Smooth muscle cell (in vitro differentiated cells): ENCODE measurements at regions not wholly inside any gene's neighbourhood (a gene's known extent, or its start where the extent isn't known, plus 50 kb on each side); places are given as distances from the start of the nearest gene placed in this dataset.

ENCODE experiments used
- DNase-seq: peaks from one replicate; lab custom pipeline; 2025; ENCODE audit not compliant: unreplicated experiment; lab: John Stamatoyannopoulos, UW
- H2AFZ ChIP-seq: fragments of 200-600 bp; sonication (generic); 2 replicates; pipeline ENCODE4 v1.6.0; 2016; ENCODE audit warnings: antibody characterized with exemption, low read depth, mild to moderate bottlenecking
- H3F3A ChIP-seq: fragments of 200-600 bp; sonication (generic); 2 replicates; pipeline ENCODE4 v1.6.0; 2017; ENCODE audit warnings: antibody characterized with exemption, low read depth
- H3K27ac ChIP-seq: fragments of 200-600 bp; sonication (generic); 2 replicates; pipeline ENCODE4 v1.5.1; 2016; ENCODE audit warnings: low read depth, mild to moderate bottlenecking
- H3K27me3 ChIP-seq: fragments of 200-600 bp; sonication (generic); 2 replicates; pipeline ENCODE4 v1.6.1; 2016; ENCODE audit warnings: low read depth, mild to moderate bottlenecking
- H3K36me3 ChIP-seq: fragments of 200-600 bp; sonication (generic); 2 replicates; pipeline ENCODE4 v1.5.1; 2016; ENCODE audit warnings: low read depth
- H3K4me1 ChIP-seq: fragments of 200-600 bp; sonication (generic); 2 replicates; pipeline ENCODE4 v1.5.1; 2016; ENCODE audit warnings: low read depth
- H3K4me2 ChIP-seq: fragments of 200-600 bp; sonication (generic); 2 replicates; pipeline ENCODE4 v1.6.0; 2016; ENCODE audit warnings: mild to moderate bottlenecking
- H3K4me3 ChIP-seq: fragments of 200-600 bp; sonication (generic); 2 replicates; pipeline ENCODE4 v1.5.1; 2016; ENCODE audit warnings: mild to moderate bottlenecking
- H3K79me2 ChIP-seq: fragments of 200-600 bp; sonication (generic); 2 replicates; pipeline ENCODE4 v1.6.0; 2016; ENCODE audit warnings: low read depth, mild to moderate bottlenecking
- H3K9ac ChIP-seq: fragments of 200-600 bp; sonication (generic); 2 replicates; pipeline ENCODE4 v1.6.0; 2016; ENCODE audit warnings: low read depth
- H3K9me3 ChIP-seq: fragments of 200-600 bp; sonication (generic); replicated peaks from 2 replicates; pipeline ENCODE4 v1.5.1; 2016; ENCODE audit warnings: low read depth
- H4K20me1 ChIP-seq: fragments of 200-600 bp; sonication (generic); 2 replicates; pipeline ENCODE4 v1.6.0; 2016; ENCODE audit warnings: low read depth
- CTCF ChIP-seq: fragments of 200-600 bp; sonication (generic); IDR thresholded peaks from 2 replicates; pipeline ENCODE4 v1.5.1; 2017; ENCODE audit warnings: borderline replicate concordance, mild to moderate bottlenecking, antibody characterized with exemption; ENCODE audit not compliant: insufficient read depth, poor library complexity, severe bottlenecking
- WGBS: methylation state at CpG from one replicate; pipeline ENCODE4 v1.1.7; 2016; ENCODE audit warnings: low lambda C conversion rate; 5-methylcytosine and 5-hydroxymethylcytosine counted together

DNA sequence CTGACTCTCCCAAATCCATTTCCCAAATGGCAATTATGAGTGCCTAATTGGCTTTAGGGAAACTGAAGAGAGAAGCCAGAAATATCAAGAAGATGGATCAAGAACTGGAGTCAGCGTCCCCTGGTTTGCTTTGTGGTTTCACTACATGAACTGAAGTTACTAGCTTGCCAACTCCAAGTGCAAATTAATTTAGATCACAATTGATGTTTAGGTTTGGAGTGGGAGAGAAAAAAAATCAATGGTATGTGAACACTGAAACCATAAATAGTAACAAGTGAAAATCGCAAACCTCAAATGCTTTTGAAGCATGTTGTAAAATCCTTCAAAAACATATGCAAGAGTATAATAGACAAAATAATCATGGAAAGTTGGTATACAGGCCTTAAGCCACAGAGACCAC lies 1528.6 kb upstream of the SLC10A2 start:
- Histone ChIP-seq H3K27ac (no peak overlapping the region), H3K4me3 (no peak overlapping the region), H3K4me2 (no peak overlapping the region), H3K4me1 (no peaks in the 10 kb centered on the region), H3F3A (no peaks in the 10 kb centered on the region), H3K36me3 (no peaks in the 10 kb centered on the region), H3K27me3 (no peaks in the 10 kb centered on the region), H3K79me2 (no peaks in the 10 kb centered on the region), H3K9ac (no peak overlapping the region), H2AFZ (no peak overlapping the region), H4K20me1 (no peaks in the 10 kb centered on the region), H3K9me3 (no peaks in the 10 kb centered on the region)
- no peak for TF ChIP-seq CTCF
- no peak for DNase-seq
- 98% methylated on average over 2 of the region's 2 CpGs for WGBS

GRCh38 chr13:104593693-104594092 lies 1527.5 kb upstream of the SLC10A2 start:
- no peaks in the 10 kb centered on the region for H3K9me3 ChIP-seq
- no peaks in the 10 kb centered on the region for H3K4me1 ChIP-seq
- H2AFZ ChIP-seq = no peak overlapping the region
- WGBS = 83% methylated on average over 2 of the region's 2 CpGs
- H3K27ac ChIP-seq = no peak overlapping the region
- TF ChIP-seq CTCF = no peak
- H3K36me3 ChIP-seq = no peaks in the 10 kb centered on the region
- H3F3A ChIP-seq = no peaks in the 10 kb centered on the region
- no peak overlapping the region for H3K9ac ChIP-seq
- no peak overlapping the region for H3K4me2 ChIP-seq
- no peaks in the 10 kb centered on the region for H4K20me1 ChIP-seq
- no peaks in the 10 kb centered on the region for H3K27me3 ChIP-seq
- no peak for DNase-seq
- H3K4me3 ChIP-seq = no peak overlapping the region
- no peaks in the 10 kb centered on the region for H3K79me2 ChIP-seq

GRCh38 chr13:104593251-104593576 lies 1527.0 kb upstream of the SLC10A2 start:
- Histone ChIP-seq H3K79me2 (no peaks in the 10 kb centered on the region), H3K4me3 (no peak overlapping the region), H3K9me3 (no peaks in the 10 kb centered on the region), H3K9ac (no peak overlapping the region), H3F3A (no peaks in the 10 kb centered on the region), H3K4me2 (no peak overlapping the region), H3K36me3 (no peaks in the 10 kb centered on the region), H3K27ac (no peak overlapping the region), H3K27me3 (no peaks in the 10 kb centered on the region), H4K20me1 (no peaks in the 10 kb centered on the region), H2AFZ (no peak overlapping the region), H3K4me1 (no peaks in the 10 kb centered on the region)
- no peak for DNase-seq
- WGBS = 86% methylated on average over 4 of the region's 4 CpGs
- no peak for TF ChIP-seq CTCF

DNA sequence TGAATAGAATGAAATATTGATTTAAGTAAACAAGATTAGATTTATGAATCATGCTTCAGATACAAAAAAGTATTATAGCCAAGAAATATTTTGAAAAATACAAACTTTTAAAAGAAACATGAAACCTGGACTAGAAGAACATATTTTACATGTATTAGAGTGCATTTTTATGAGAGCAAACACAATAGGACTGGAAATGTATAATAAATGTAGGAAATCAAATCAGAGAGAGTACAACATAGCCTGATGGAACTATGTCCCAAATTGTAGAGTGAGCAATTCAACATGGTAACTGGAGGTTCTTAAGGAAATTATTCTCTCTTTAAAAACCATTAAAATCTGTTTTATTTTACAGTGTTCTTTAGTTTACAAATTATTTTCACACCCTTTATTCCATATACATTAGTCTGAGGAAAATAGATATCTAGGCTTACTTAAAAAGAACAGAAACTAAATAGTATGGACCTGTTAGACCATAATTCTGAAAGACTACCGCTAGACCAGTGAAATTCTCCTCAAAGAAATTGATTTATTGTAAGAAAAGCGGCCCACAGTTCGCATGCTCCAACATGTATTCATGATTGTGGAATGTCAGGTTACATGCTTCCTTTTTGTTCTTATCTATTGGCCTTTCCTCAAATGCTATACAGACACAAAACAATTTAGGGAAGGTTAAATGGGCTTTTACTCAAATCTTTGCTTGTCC lies 1526.5 kb upstream of the SLC10A2 start:
- Histone ChIP-seq H3F3A (no peaks in the 10 kb centered on the region), H3K9ac (no peak overlapping the region), H3K9me3 (no peaks in the 10 kb centered on the region), H4K20me1 (no peaks in the 10 kb centered on the region), H3K79me2 (no peaks in the 10 kb centered on the region), H3K4me2 (no peak overlapping the region), H3K36me3 (no peaks in the 10 kb centered on the region), H3K27me3 (no peaks in the 10 kb centered on the region), H2AFZ (no peak overlapping the region), H3K27ac (no peak overlapping the region), H3K4me3 (no peak overlapping the region), H3K4me1 (no peaks in the 10 kb centered on the region)
- no peak for TF ChIP-seq CTCF
- DNase-seq = no peak
- 78% methylated on average over 3 of the region's 3 CpGs for WGBS
